H1 (cell line): ENCODE measurements at regions not wholly inside any gene's neighbourhood (a gene's known extent, or its start where the extent isn't known, plus 50 kb on each side); places are given as distances from the start of the nearest gene placed in this dataset.

Experiments
- CTCF ChIA-PET: fragments of 300-600 bp; sonication (Branson Sonifier 250); formaldehyde crosslinking; loops from one replicate; lab custom pipeline; 2021; ENCODE audit not compliant: partially characterized antibody; lab: Charles Lee
- POLR2A ChIA-PET: fragments of 300-600 bp; sonication (Branson Sonifier 250); formaldehyde crosslinking; loops from one replicate; lab custom pipeline; 2021; ENCODE audit warnings: inconsistent platforms; ENCODE audit not compliant: partially characterized antibody; lab: Charles Lee
- DNase-seq, 2 experiments: peaks; one replicate each; pipeline versions ENCODE4 v3.0.0 to v3.0.0-alpha.2; 2010 to 2022; ENCODE audit warnings: low spot score in 2 of 2, low read depth in 1 of 2, mixed read lengths in 1 of 2
- FAIRE-seq: peaks from 2 replicates; lab custom pipeline; 2011; peaks lifted over from hg19 to GRCh38; lab: Jason Lieb, UNC
- H2AFZ ChIP-seq: 2 replicates; pipeline ENCODE4 v1.8.1; 2012; ENCODE audit warnings: low read length, inconsistent platforms
- H2AK5ac ChIP-seq: 2 replicates; pipeline ENCODE4 v1.6.1; 2013; ENCODE audit warnings: low read depth, low read length
- H2BK120ac ChIP-seq: replicated peaks from 2 replicates; pipeline ENCODE3; 2013; ENCODE audit warnings: low read depth, low read length, inconsistent platforms
- H2BK12ac ChIP-seq: 2 replicates; pipeline ENCODE4 v1.6.1; 2013; ENCODE audit warnings: low read depth, low read length
- H2BK15ac ChIP-seq: 2 replicates; pipeline ENCODE4 v1.6.1; 2013; ENCODE audit warnings: low read length
- H2BK20ac ChIP-seq: 2 replicates; pipeline ENCODE4 v1.6.1; 2013; ENCODE audit warnings: low read length
- H2BK5ac ChIP-seq: 2 replicates; pipeline ENCODE4 v1.6.1; 2013; ENCODE audit warnings: low read depth, low read length
- H3K14ac ChIP-seq: 2 replicates; pipeline ENCODE4 v1.6.1; 2013; ENCODE audit warnings: inconsistent platforms; ENCODE audit not compliant: insufficient read length
- H3K18ac ChIP-seq: 2 replicates; pipeline ENCODE4 v1.6.1; 2013; ENCODE audit warnings: low read length; ENCODE audit errors: extremely low read depth
- H3K23ac ChIP-seq: 2 replicates; pipeline ENCODE4 v1.6.1; 2013; ENCODE audit warnings: inconsistent platforms; ENCODE audit not compliant: insufficient read length
- H3K23me2 ChIP-seq: 2 replicates; pipeline ENCODE4 v1.6.1; 2013; ENCODE audit warnings: low read depth, low read length
- H3K27ac ChIP-seq: 2 replicates; pipeline ENCODE4 v1.6.1; 2011; ENCODE audit warnings: low read depth, low read length, inconsistent platforms
- H3K27me3 ChIP-seq, 4 experiments: replicated peaks in 1 of 4; 1 replicate in 1 of 4; 2 replicates in 3 of 4; pipeline versions ENCODE4 v1.6.1 to v1.8.1; 2011 to 2013; ENCODE audit warnings: low read length in 3 of 4, mild to moderate bottlenecking in 3 of 4, inconsistent platforms in 2 of 4, mixed read lengths in 2 of 4, moderate library complexity in 1 of 4; ENCODE audit not compliant: control insufficient read depth in 3 of 4, insufficient read depth in 3 of 4; ENCODE audit errors: extremely low read depth in 1 of 4
- H3K36me3 ChIP-seq, 4 experiments: 2 replicates each; pipeline versions ENCODE4 v1.6.1 to v1.8.1; 2011 to 2013; ENCODE audit warnings: mild to moderate bottlenecking in 4 of 4, low read length in 3 of 4, moderate library complexity in 2 of 4, control low read depth in 1 of 4, inconsistent platforms in 1 of 4; ENCODE audit not compliant: insufficient read depth in 4 of 4, control insufficient read depth in 2 of 4
- H3K4ac ChIP-seq: replicated peaks from 2 replicates; pipeline ENCODE3; 2013; ENCODE audit warnings: low read length, low read depth, mixed read lengths, inconsistent platforms; ENCODE audit not compliant: insufficient read length
- H3K4me1 ChIP-seq, 4 experiments: replicated peaks in 1 of 4; 1 replicate in 1 of 4; 2 replicates in 3 of 4; pipeline versions ENCODE4 v1.6.1 to v1.8.1; 2011 to 2013; ENCODE audit warnings: low read length in 3 of 4, inconsistent platforms in 2 of 4, mixed read lengths in 1 of 4; ENCODE audit not compliant: insufficient read depth in 4 of 4, control insufficient read depth in 3 of 4
- H3K4me2 ChIP-seq, 2 experiments: 2 replicates each; pipeline versions ENCODE4 v1.6.1 to v1.8.1; 2011 to 2013; ENCODE audit warnings: low read depth in 2 of 2, low read length in 2 of 2, control low read depth in 1 of 2, inconsistent platforms in 1 of 2, mild to moderate bottlenecking in 1 of 2; ENCODE audit not compliant: insufficient read depth in 1 of 2
- H3K4me3 ChIP-seq, 4 experiments: fragments of 200-600, 300-600 bp in 1 of 4; sonication (generic), shearing (Covaris generic), sonication (Bioruptor Twin) in 1 of 4; 2 replicates each; pipeline versions ENCODE4 v1.5.1 to v1.8.1; 2011 to 2016; ENCODE audit warnings: low read length in 4 of 4, low read depth in 3 of 4, control low read depth in 2 of 4, inconsistent platforms in 2 of 4, mild to moderate bottlenecking in 2 of 4, mixed read lengths in 1 of 4, moderate library complexity in 1 of 4; ENCODE audit not compliant: insufficient read depth in 2 of 4; ENCODE audit errors: extremely low read depth in 1 of 4
- H3K56ac ChIP-seq: replicated peaks from 2 replicates; pipeline ENCODE3; 2013; ENCODE audit warnings: low read depth, mild to moderate bottlenecking, mixed read lengths, low read length, inconsistent platforms; ENCODE audit not compliant: insufficient read length
- H3K79me1 ChIP-seq: 2 replicates; pipeline ENCODE4 v1.6.1; 2013; ENCODE audit warnings: low read depth, low read length, control low read depth
- H3K79me2 ChIP-seq, 2 experiments: 2 replicates each; pipeline versions ENCODE4 v1.6.1 to v1.8.1; 2012 to 2013; ENCODE audit warnings: low read length in 2 of 2, mild to moderate bottlenecking in 2 of 2, inconsistent platforms in 1 of 2; ENCODE audit not compliant: insufficient read depth in 2 of 2, control insufficient read depth in 1 of 2
- H3K9ac ChIP-seq, 4 experiments: replicated peaks in 1 of 4; 1 replicate in 1 of 4; 2 replicates in 3 of 4; pipeline versions ENCODE4 v1.6.1 to v1.8.1; 2011 to 2013; ENCODE audit warnings: low read depth in 3 of 4, low read length in 3 of 4, control low read depth in 2 of 4, mild to moderate bottlenecking in 2 of 4, moderate library complexity in 2 of 4, inconsistent platforms in 1 of 4; ENCODE audit errors: extremely low read depth in 1 of 4
- H3K9me3 ChIP-seq, 2 experiments: 2 replicates each; pipeline versions ENCODE4 v1.6.1 to v1.8.1; 2012 to 2013; ENCODE audit warnings: mild to moderate bottlenecking in 2 of 2, moderate library complexity in 2 of 2, control low read depth in 1 of 2, inconsistent platforms in 1 of 2, low read depth in 1 of 2, low read length in 1 of 2, mixed read lengths in 1 of 2; ENCODE audit not compliant: insufficient read depth in 2 of 2
- H4K20me1 ChIP-seq, 2 experiments: replicated peaks in 1 of 2; 2 replicates each; pipeline versions ENCODE3 to v1.8.1; 2011 to 2013; ENCODE audit warnings: inconsistent platforms in 2 of 2, low read length in 2 of 2, mild to moderate bottlenecking in 1 of 2; ENCODE audit not compliant: insufficient read depth in 2 of 2, control insufficient read depth in 1 of 2
- H4K5ac ChIP-seq: 2 replicates; pipeline ENCODE4 v1.6.1; 2013; ENCODE audit warnings: low read length, low read depth, mixed read lengths, inconsistent platforms; ENCODE audit not compliant: insufficient read length
- H4K8ac ChIP-seq: 2 replicates; pipeline ENCODE4 v1.8.0; 2013; ENCODE audit warnings: mild to moderate bottlenecking, moderate library complexity, low read length, inconsistent platforms; ENCODE audit not compliant: insufficient read depth; ENCODE audit errors: extremely low read depth
- H4K91ac ChIP-seq: replicated peaks from 2 replicates; pipeline ENCODE3; 2013; ENCODE audit warnings: low read length, mixed read lengths, inconsistent platforms; ENCODE audit not compliant: insufficient read length
- JUN ChIP-seq: IDR thresholded peaks from 2 replicates; pipeline ENCODE4 v1.6.1; 2011; ENCODE audit warnings: low read depth, mild to moderate bottlenecking, improper control_type of control experiment, low read length
- SIX5 ChIP-seq: IDR thresholded peaks from 2 replicates; pipeline ENCODE4 v1.6.1; 2011; ENCODE audit warnings: mild to moderate bottlenecking, low read depth, low read length
- SP1 ChIP-seq: IDR thresholded peaks from 2 replicates; pipeline ENCODE4 v1.6.1; 2011; ENCODE audit warnings: low read depth, low read length
- SP2 ChIP-seq: IDR thresholded peaks from 2 replicates; pipeline ENCODE4 v1.6.1; 2012; ENCODE audit warnings: mild to moderate bottlenecking, low read length, inconsistent platforms
- WGBS, 2 experiments: shearing (Covaris generic) in 1 of 2; methylation state at CpG; one replicate each; pipeline versions ENCODE4 v1.1.6 to v1.1.7; 2013 to 2015; ENCODE audit warnings: low lambda C conversion rate in 2 of 2, mixed read lengths in 2 of 2, inconsistent platforms in 1 of 2, low coverage in 1 of 2, missing lambda C conversion rate in 1 of 2; ENCODE audit not compliant: insufficient replicate concordance in 2 of 2, insufficient coverage in 1 of 2, insufficient read length in 1 of 2; ENCODE audit errors: extremely low coverage in 1 of 2, missing lambda C conversion rate in 1 of 2; 5-methylcytosine and 5-hydroxymethylcytosine counted together
- TF ChIP-seq, protein P1 (sequence below): IDR thresholded peaks from 2 replicates; pipeline ENCODE4 v1.6.1; 2011; ENCODE audit warnings: low read depth, mild to moderate bottlenecking, low read length; ENCODE audit not compliant: insufficient read depth

DNA sequence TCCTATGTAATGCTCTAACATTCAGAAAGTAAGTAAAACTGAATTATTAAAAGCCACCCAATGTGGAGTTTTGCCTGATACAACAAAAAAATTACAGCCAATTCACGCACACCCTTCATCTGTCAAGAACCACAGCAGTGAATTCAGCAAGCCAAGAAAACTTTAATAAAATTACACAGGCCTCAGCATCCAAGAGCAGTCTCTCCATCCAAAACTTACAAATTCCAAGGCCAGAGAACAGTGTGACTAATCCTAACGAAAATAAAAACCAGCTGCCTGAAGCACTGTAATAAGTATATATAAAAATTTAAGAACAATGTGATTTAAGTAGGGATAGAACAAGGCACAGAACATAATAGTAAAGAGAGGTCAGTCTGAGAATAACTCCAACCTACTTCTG is 54.2 kb downstream of the SIX6 start:
- no peak overlapping the region for H3K4me3 ChIP-seq
- H3K23ac ChIP-seq = no peak overlapping the region
- H2AK5ac ChIP-seq = no peak overlapping the region
- CTCF ChIA-PET = interaction anchor here (0.7 to 3.5 kb wide), 14 partner anchors 12 to 367 kb away, joined by 3 to 23 read pairs (median 4); no protein-coding TSS in a partner anchor
- H3K14ac ChIP-seq = no peak overlapping the region
- H3K9me3 ChIP-seq = no peaks in the 10 kb centered on the region
- no peak overlapping the region for H4K91ac ChIP-seq
- no peaks in the 10 kb centered on the region for H3K36me3 ChIP-seq
- H2BK15ac ChIP-seq = no peak overlapping the region
- H2AFZ ChIP-seq = no peak overlapping the region
- H3K27me3 ChIP-seq = no peaks in the 10 kb centered on the region
- POLR2A ChIA-PET = no interaction called here
- no peak overlapping the region for H2BK5ac ChIP-seq
- no peak overlapping the region for H3K4me2 ChIP-seq
- no peak overlapping the region for H4K5ac ChIP-seq
- no peak overlapping the region for H3K4ac ChIP-seq
- no peak overlapping the region for H2BK12ac ChIP-seq
- DNase-seq = no peak
- no peak overlapping the region for H4K8ac ChIP-seq
- H3K18ac ChIP-seq = no peak overlapping the region
- no peak overlapping the region for H3K27ac ChIP-seq
- no peak overlapping the region for H3K56ac ChIP-seq
- no peaks in the 10 kb centered on the region for H3K79me1 ChIP-seq
- no peaks in the 10 kb centered on the region for H4K20me1 ChIP-seq
- WGBS, 2 experiments = 47% methylated on average over 2 of the region's 2 CpGs; no CpG with 5 or more reads in 1 of the 2 experiments
- no peaks in the 10 kb centered on the region for H3K4me1 ChIP-seq
- H3K79me2 ChIP-seq = no peaks in the 10 kb centered on the region
- TF ChIP-seq, protein P1, sequence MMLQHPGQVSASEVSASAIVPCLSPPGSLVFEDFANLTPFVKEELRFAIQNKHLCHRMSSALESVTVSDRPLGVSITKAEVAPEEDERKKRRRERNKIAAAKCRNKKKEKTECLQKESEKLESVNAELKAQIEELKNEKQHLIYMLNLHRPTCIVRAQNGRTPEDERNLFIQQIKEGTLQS = no peak
- TF ChIP-seq SIX5 (no peak), SP2 (no peak), SP1 (no peak), JUN (no peak)
- TF ChIP-seq, all 59 proteins: peak for 0
- H2BK20ac ChIP-seq = no peak overlapping the region
- H3K9ac ChIP-seq = no peak overlapping the region
- no peak for FAIRE-seq
- H3K23me2 ChIP-seq = no peaks in the 10 kb centered on the region; the same call in 1 of the 2 replicates
- no peak overlapping the region for H2BK120ac ChIP-seq
